Type B pancreatic cell (in vitro differentiated cells): ENCODE measurements at regions not wholly inside any gene's neighbourhood (a gene's known extent, or its start where the extent isn't known, plus 50 kb on each side); places are given as distances from the start of the nearest gene placed in this dataset.
A peak's percentile ranks its signal among the peaks of the same experiment; 100 is the strongest.

Experiments used
- DNase-seq: peaks from one replicate; pipeline ENCODE4 v3.0.0; 2021; ENCODE audit warnings: mixed read lengths; ENCODE audit not compliant: unreplicated experiment; ENCODE audit errors: extremely low spot score
- H3K27ac Mint-ChIP-seq: 2 replicates; pipeline ENCODE4 v1.8.0; 2021; ENCODE audit warnings: mild to moderate bottlenecking, mixed read lengths
- H3K27me3 Mint-ChIP-seq: 2 replicates; pipeline ENCODE4 v1.8.0; 2021; ENCODE audit warnings: mixed read lengths
- H3K36me3 Mint-ChIP-seq: 2 replicates; pipeline ENCODE4 v1.8.0; 2021; ENCODE audit warnings: mixed read lengths
- H3K4me1 Mint-ChIP-seq: one replicate; pipeline ENCODE4 v1.8.0; 2021; ENCODE audit warnings: mixed read lengths; ENCODE audit not compliant: unreplicated experiment
- H3K4me3 Mint-ChIP-seq: 2 replicates; pipeline ENCODE4 v1.8.0; 2021; ENCODE audit warnings: mild to moderate bottlenecking, mixed read lengths
- H3K9me3 Mint-ChIP-seq: 2 replicates; pipeline ENCODE4 v1.8.0; 2021; ENCODE audit warnings: mixed read lengths
- CTCF ChIP-seq: fragments of 200-600 bp; sonication (generic); conservative IDR thresholded peaks from 2 replicates; pipeline ENCODE4 v1.5.0; 2021; ENCODE audit warnings: antibody characterized with exemption, mild to moderate bottlenecking

GRCh38 chr6:146878952-146879340 is 280.2 kb downstream of the ADGB start:
- H3K4me1 Mint-ChIP-seq: peaks cover 40% of the 10 kb centered on the region
- peak overlapping the region; percentile 80 for H3K27ac Mint-ChIP-seq
- no peaks in the 10 kb centered on the region for H3K36me3 Mint-ChIP-seq
- no peaks in the 10 kb centered on the region for H3K9me3 Mint-ChIP-seq
- DNase-seq: no peak
- peak overlapping the region; percentile 31 for H3K4me3 Mint-ChIP-seq
- no peak for TF ChIP-seq CTCF
- no peaks in the 10 kb centered on the region for H3K27me3 Mint-ChIP-seq

GRCh38 chr6:146879406-146880117 is 280.8 kb downstream of the ADGB start:
- DNase-seq: no peak
- Mint-ChIP-seq H3K4me1 (peaks cover 46% of the 10 kb centered on the region), H3K4me3 (no peak overlapping the region), H3K9me3 (no peaks in the 10 kb centered on the region), H3K36me3 (no peaks in the 10 kb centered on the region), H3K27me3 (no peaks in the 10 kb centered on the region), H3K27ac (no peak overlapping the region)
- no peak for TF ChIP-seq CTCF

- Mint-ChIP-seq H3K27ac (no peak overlapping the region), H3K4me1 (peaks cover 48% of the 10 kb centered on the region)
- DNase-seq: no peak
Measured at GRCh38 chr6:146881228-146882181, 282.7 kb downstream of the ADGB start.

GRCh38 chr6:146883640-146884531 is 285.1 kb downstream of the ADGB start:
- H3K4me3 Mint-ChIP-seq: no peak overlapping the region
- no peaks in the 10 kb centered on the region for H3K27me3 Mint-ChIP-seq
- no peak for DNase-seq
- H3K4me1 Mint-ChIP-seq: peaks cover 37% of the 10 kb centered on the region
- TF ChIP-seq CTCF: no peak
- no peaks in the 10 kb centered on the region for H3K9me3 Mint-ChIP-seq
- H3K27ac Mint-ChIP-seq: no peak overlapping the region
- no peaks in the 10 kb centered on the region for H3K36me3 Mint-ChIP-seq

More at GRCh38 chr6:146881228-146882181, 282.7 kb downstream of the ADGB start:
- Mint-ChIP-seq H3K27me3 (no peaks in the 10 kb centered on the region), H3K4me3 (no peak overlapping the region), H3K9me3 (no peaks in the 10 kb centered on the region), H3K36me3 (no peaks in the 10 kb centered on the region)
- no peak for TF ChIP-seq CTCF

GRCh38 chr6:146884728-146885127 is 286.0 kb downstream of the ADGB start:
- H3K4me1 Mint-ChIP-seq: peaks cover 31% of the 10 kb centered on the region
- no peaks in the 10 kb centered on the region for H3K27me3 Mint-ChIP-seq
- no peak overlapping the region for H3K27ac Mint-ChIP-seq
- no peak for TF ChIP-seq CTCF
- H3K9me3 Mint-ChIP-seq: no peaks in the 10 kb centered on the region
- H3K4me3 Mint-ChIP-seq: no peak overlapping the region
- no peak for DNase-seq
- H3K36me3 Mint-ChIP-seq: no peaks in the 10 kb centered on the region
